Kidney epithelial cell (primary cell): ENCODE measurements at regions not wholly inside any gene's neighbourhood (a gene's known extent, or its start where the extent isn't known, plus 50 kb on each side); places are given as distances from the start of the nearest gene placed in this dataset.
A peak's percentile ranks its signal among the peaks of the same experiment; 100 is the strongest.

Source experiments
- DNase-seq: peaks from one replicate; pipeline ENCODE4 v3.0.0-alpha.2; 2010; ENCODE audit warnings: low read depth
- H3K27me3 ChIP-seq: 2 replicates; pipeline ENCODE4 v1.6.0; 2011; ENCODE audit warnings: low read length; ENCODE audit not compliant: control insufficient read depth, insufficient read depth
- H3K36me3 ChIP-seq: 2 replicates; pipeline ENCODE4 v1.5.1; 2011; ENCODE audit warnings: low read length; ENCODE audit not compliant: control insufficient read depth, insufficient read depth
- H3K4me3 ChIP-seq: 2 replicates; pipeline ENCODE4 v1.5.1; 2011; ENCODE audit warnings: low read depth, mild to moderate bottlenecking, control low read depth, low read length
- CTCF ChIP-seq: IDR thresholded peaks from 2 replicates; pipeline ENCODE4 v1.5.1; 2011; ENCODE audit warnings: mild to moderate bottlenecking, moderate library complexity, low read length, control low read depth, inconsistent platforms; ENCODE audit not compliant: insufficient read depth, poor library complexity, severe bottlenecking

DNA sequence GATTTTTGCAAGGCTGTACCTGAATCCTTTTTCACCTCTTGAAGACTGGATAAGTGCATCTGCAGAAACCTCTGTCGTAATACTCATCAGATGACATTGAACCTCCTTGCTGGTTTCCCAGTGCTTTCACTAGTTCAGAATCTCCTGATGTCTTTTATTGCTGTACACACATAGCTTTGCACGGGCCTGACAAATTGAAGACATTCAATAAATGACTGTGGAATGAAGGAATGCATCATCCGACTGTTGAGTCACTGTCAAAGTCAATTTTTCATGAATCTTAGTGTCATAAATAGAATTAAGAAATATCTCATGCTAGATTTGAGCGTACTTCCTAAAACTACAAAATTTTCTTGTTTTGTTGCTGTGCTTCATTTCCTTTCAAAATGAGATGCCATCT lies 598.2 kb upstream of the MAP3K7 start:
- DNase-seq, result no peak
- no peaks in the 10 kb centered on the region for H3K36me3 ChIP-seq
- no peak for TF ChIP-seq CTCF

DNA sequence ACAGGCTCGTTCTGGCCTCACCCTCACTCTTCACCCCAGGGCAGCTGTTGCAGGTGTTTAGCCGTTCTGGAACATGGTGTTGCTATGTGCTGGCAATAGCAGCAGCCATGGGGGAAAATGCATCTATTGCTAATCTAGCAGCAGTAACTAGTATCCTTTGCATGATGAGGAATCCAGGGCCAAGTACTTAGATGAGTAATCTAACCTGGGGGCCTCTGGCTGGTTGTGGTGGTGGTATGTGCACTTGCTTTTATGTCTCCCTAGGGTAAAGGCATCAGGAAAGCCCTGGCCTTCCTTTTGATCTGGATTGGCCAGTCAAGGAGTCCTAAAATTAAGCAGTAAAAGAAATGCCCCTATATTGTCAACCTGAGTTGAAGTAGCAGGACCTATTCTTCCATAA lies 594.5 kb upstream of the MAP3K7 start:
- Histone ChIP-seq H3K27me3 (no peaks in the 10 kb centered on the region), H3K36me3 (no peaks in the 10 kb centered on the region), H3K4me3 (no peak overlapping the region)
- no peak for TF ChIP-seq CTCF
- DNase-seq, result no peak

More for the DNA sequence above, 598.2 kb upstream of the MAP3K7 start:
- Histone ChIP-seq H3K27me3 (no peaks in the 10 kb centered on the region), H3K4me3 (no peak overlapping the region)

DNA sequence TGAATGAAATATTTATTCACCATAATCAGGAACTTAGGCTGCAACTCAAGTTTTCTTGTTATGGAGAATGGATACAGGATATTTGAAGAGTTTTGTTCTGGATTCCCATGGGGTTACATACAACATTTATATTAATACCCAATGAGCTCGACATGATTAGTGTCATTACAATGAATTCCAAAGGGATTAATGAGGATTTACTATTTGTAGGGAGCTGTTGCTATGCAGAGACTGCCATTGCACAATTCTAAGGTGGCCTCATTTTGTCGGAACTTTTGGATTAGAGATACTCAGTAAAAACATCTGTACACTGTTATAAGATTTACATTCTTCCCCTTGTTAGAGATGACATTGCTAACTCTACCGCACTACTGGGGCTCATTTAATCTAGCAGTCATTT lies 586.8 kb upstream of the MAP3K7 start:
- DNase-seq, result no peak
- no peak for TF ChIP-seq CTCF
- no peaks in the 10 kb centered on the region for H3K36me3 ChIP-seq
- H3K27me3 ChIP-seq, result no peaks in the 10 kb centered on the region
- H3K4me3 ChIP-seq, result no peak overlapping the region

DNA sequence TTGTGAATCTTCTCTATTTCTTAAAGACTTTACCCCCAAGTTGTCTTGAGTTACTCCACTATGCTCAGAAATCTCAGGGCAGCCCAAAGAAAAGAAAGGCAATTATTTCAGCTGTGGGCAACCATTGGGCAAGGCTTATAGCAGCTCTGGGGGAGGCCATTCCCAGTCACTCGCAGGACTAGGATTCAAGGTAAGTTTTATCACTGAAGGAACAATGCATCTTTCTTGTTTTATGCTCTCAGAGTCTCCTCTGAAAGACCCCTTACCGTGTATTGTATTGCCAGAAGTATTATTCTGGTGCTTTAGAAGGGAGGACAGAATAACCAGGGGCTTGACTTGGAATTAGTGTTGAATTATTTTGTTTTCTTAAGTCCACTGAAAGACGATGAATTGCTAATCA lies 586.3 kb upstream of the MAP3K7 start:
- no peak for DNase-seq
- Histone ChIP-seq H3K4me3 (no peak overlapping the region), H3K27me3 (no peaks in the 10 kb centered on the region), H3K36me3 (no peaks in the 10 kb centered on the region)
- no peak for TF ChIP-seq CTCF

- H3K36me3 ChIP-seq, result no peaks in the 10 kb centered on the region
- TF ChIP-seq CTCF, result no peak
- no peaks in the 10 kb centered on the region for H3K27me3 ChIP-seq
- no peak overlapping the region for H3K4me3 ChIP-seq
- no peak for DNase-seq
These were observed 585.0 kb upstream of the MAP3K7 start for GRCh38 chr6:91171754-91172462.

DNA sequence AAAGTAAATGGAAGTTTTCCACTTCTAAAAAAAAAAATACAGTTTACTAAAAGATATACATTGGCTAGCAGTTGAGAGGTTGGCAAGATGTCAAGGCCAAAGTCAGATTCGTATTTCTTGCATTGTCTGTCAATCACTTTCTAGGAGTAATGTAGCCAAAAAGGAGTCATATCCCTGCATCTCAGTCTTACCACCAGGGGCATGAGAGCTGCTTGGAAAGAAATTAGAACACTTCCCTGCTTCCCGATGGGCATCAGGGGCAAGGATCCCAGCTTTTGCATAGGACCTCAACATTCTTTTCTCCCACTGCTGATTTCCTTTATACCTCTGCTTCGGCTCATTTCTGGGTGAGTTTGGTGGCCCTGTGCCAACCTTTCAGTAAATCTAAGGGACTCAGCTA lies 581.0 kb upstream of the MAP3K7 start:
- Histone ChIP-seq H3K27me3 (no peaks in the 10 kb centered on the region), H3K36me3 (no peaks in the 10 kb centered on the region), H3K4me3 (no peak overlapping the region)
- peak; percentile 46 for TF ChIP-seq CTCF
- DNase-seq, result no peak
